NCI-H2227 treated with DMSO at 0.1 percent for 48 hours (cell line): ENCODE measurements at regions not wholly inside any gene's neighbourhood (a gene's known extent, or its start where the extent isn't known, plus 50 kb on each side); places are given as distances from the start of the nearest gene placed in this dataset.
"Not testable (repeated sequence)": the region's sequence is repeated elsewhere in the genome, so short reads cannot be mapped to it uniquely, and the experiment has no call there.

Experiments
- DNase-seq: peaks from one replicate; lab custom pipeline; 2025; lab: John Stamatoyannopoulos, UW

- no peak for DNase-seq
Measured at GRCh38 chr9:115401756-115402327, 283.9 kb upstream of the TNC start.

GRCh38 chr9:115403753-115404152 is 285.8 kb upstream of the TNC start:
- no peak for DNase-seq

GRCh38 chr9:115404311-115404710 is 286.4 kb upstream of the TNC start:
- DNase-seq, result no peak

GRCh38 chr9:115411516-115411915 is 293.6 kb upstream of the TNC start:
- DNase-seq, result no peak

- DNase-seq, result no peak
Measured at GRCh38 chr9:115411993-115412452, 294.1 kb upstream of the TNC start.

- DNase-seq, result no peak
Measured at GRCh38 chr9:115412656-115413055, 294.7 kb upstream of the TNC start.

- DNase-seq, result no peak
Measured at GRCh38 chr9:115413304-115413703, 295.3 kb upstream of the TNC start.

GRCh38 chr9:115413766-115414382 is 295.9 kb upstream of the TNC start:
- DNase-seq, result no peak

GRCh38 chr9:115414561-115414960 is 296.6 kb upstream of the TNC start:
- no peak for DNase-seq

- DNase-seq, result no peak
Measured at GRCh38 chr9:115415450-115415849, 297.5 kb upstream of the TNC start.

GRCh38 chr9:115416299-115416698 is 298.3 kb upstream of the TNC start:
- DNase-seq, result no peak

GRCh38 chr9:115418181-115418580 is 300.2 kb upstream of the TNC start:
- not testable (repeated sequence) for DNase-seq

GRCh38 chr9:115422932-115423440 is 305.0 kb upstream of the TNC start:
- DNase-seq, result no peak

GRCh38 chr9:115423646-115424045 is 305.7 kb upstream of the TNC start:
- no peak for DNase-seq

GRCh38 chr9:115425601-115426000 is 307.6 kb upstream of the TNC start:
- DNase-seq, result no peak

- no peak for DNase-seq
Measured at GRCh38 chr9:115437418-115437817, 319.5 kb upstream of the TNC start.

GRCh38 chr9:115439641-115440040 is 321.7 kb upstream of the TNC start:
- no peak for DNase-seq

GRCh38 chr9:115442054-115442453 is 324.1 kb upstream of the TNC start:
- no peak for DNase-seq

GRCh38 chr9:115443890-115444289 is 325.9 kb upstream of the TNC start:
- DNase-seq, result no peak

- DNase-seq, result no peak
Measured at GRCh38 chr9:115444959-115445358, 327.0 kb upstream of the TNC start.

- no peak for DNase-seq
Measured at GRCh38 chr9:115445655-115446054, 327.7 kb upstream of the TNC start.

GRCh38 chr9:115456515-115456914 is 338.6 kb upstream of the TNC start:
- no peak for DNase-seq

GRCh38 chr9:115461280-115461679 is 343.3 kb upstream of the TNC start:
- DNase-seq, result no peak

GRCh38 chr9:115462623-115463022 is 344.7 kb upstream of the TNC start:
- DNase-seq, result no peak
